HG03108 (cell line): ENCODE measurements at regions not wholly inside any gene's neighbourhood (a gene's known extent, or its start where the extent isn't known, plus 50 kb on each side); places are given as distances from the start of the nearest gene placed in this dataset.
"Not testable (repeated sequence)": the region's sequence is repeated elsewhere in the genome, so short reads cannot be mapped to it uniquely, and the experiment has no call there.

Source experiments
- ATAC-seq: cut with Tn5 transposase; IDR thresholded peaks from one replicate; pipeline ENCODE4 v1.9.1; 2021; ENCODE audit warnings: moderate library complexity; ENCODE audit not compliant: unreplicated experiment

DNA sequence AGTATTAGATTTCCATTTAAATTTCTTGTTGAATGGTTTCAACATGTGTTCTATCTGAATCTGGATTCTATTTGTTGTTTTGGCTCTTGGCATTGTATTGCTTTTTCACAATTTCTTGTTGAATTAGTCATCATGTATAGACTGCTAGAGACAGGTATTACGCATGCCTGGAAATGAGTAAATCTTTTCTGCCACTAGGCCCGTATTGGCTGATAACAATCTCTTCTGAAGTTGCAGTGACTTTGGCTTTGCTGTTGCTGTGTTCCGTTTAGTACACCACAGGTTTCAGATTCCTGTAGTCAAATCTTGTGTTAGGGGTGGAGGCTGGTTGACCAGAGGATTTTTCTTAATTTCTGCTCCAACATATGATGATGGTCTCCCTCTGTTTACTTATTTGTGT, 1339.4 kb downstream of the GRIK2 start:
- no peak for ATAC-seq

DNA sequence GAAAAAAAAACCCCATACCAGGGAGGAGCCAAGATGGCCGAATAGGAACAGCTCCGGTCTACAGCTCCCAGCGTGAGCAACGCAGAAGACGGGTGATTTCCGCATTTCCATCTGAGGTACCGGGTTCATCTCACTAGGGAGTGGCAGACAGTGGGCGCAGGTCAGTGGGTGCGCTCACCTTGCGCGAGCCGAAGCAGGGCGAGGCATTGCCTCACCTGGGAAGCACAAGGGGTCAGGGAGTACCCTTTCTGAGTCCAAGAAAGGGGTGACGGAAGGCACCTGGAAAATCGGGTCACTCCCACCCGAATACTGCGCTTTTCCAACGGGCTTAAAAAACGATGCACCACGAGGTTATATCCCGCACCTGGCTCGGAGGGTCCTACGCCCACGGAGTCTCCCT, 1328.6 kb downstream of the GRIK2 start:
- not testable (repeated sequence) for ATAC-seq

DNA sequence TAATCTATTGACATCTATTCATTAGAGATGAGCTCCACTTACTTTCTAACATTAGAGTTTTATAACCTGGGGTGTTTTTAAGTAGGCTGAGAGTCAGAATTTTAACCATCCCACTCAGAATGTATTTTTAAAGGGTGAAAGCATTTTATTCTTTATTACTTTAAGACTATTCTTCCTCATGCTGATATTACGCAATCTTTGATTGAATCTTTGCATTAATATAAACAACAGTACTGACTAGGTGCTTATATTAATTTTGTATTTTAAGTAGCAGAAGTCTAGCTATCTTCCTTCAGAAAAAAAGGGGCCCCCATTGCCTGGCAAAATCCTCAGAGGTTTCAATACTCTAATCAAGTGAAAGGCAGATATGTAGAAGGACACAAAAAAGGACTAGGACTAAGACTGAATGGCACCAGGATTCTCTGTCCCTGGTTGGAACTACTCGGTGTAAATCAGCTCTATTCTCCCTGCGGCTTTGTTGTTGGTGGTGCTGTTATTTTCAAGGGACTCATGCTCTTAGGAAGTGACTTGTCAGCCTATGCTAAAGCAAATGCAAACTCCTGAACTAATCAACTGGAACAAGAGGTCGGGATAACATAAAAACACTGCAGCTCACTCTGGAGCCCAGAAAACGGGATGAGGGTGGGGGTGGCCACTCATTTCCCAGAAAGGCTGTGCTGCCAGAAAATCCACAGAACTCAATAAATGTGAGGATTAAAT, 1324.4 kb downstream of the GRIK2 start:
- ATAC-seq = no peak

DNA sequence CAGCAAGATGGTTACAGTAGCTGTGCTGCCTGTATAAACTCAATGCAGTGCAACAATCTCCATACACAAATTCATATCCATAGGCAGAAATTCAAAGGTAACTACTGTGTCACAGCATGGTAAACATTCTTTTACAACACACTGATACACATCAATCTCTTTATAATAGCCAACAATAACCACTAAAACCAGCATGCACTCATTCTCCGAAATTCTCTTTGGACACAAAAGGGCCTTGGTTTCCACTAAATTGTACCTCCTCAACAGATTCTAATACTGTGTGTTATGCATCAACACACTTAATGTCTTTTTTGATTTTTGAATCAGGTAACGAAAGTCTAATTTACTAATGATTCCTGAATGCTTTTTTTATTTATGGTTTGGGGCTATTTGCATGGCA, 1323.7 kb downstream of the GRIK2 start:
- ATAC-seq = no peak

DNA sequence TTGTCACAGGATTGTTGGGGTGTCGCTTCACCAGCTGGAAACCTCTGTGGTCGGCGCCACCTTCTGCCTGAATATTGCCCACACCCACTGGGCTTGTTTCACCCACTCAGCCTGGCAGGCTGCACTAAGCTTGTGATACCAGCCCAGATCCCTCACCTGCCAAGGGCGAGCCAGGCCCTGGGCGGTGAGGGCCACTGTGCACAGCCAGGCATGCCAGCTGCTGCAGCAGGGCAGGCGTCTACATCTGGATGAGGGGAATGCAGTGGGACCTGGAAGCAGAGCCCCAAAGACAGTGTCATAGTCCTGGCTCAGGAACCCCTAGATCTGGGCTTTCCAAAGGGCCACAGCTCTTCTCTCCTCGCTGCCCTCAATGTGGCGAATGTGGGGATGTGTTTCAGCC, 1307.5 kb downstream of the GRIK2 start:
- no peak for ATAC-seq

DNA sequence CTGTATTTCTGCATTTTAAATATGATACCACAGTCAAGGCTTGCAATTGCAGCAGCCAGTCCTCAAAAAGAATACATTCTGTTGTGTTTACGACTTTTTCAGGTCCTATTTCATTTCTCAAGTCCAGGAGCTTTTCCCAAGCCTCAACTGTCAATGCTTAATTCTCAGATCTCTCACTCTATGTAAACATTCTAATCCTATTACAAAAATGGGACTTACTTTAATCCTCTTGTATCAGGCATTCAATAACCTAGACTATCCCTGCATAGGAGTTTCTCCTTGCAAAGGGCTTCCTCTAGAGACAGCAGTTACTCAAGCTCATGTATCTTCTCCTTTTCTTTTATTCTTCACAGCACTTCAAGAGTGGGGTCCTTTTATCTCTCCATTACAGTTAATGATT, 1293.0 kb downstream of the GRIK2 start:
- ATAC-seq = no peak

DNA sequence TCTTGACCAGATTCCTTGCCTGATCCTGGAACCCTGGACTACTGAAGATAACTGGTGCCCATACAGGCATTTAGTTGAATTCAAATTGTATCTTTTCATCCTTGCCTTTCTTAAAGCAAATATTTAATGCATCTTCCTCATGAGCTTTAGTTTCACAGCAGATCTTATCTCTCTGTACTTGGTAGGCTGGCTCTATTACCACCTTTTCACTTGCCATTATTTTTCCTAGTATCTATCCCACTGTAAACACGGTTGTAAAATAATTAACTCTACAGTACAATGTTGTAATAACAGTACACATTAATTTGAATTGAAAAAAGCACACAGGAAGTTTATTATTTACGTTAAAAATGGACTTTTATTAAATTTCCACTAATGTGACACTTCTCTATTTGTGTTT, 1286.9 kb downstream of the GRIK2 start:
- no peak for ATAC-seq

DNA sequence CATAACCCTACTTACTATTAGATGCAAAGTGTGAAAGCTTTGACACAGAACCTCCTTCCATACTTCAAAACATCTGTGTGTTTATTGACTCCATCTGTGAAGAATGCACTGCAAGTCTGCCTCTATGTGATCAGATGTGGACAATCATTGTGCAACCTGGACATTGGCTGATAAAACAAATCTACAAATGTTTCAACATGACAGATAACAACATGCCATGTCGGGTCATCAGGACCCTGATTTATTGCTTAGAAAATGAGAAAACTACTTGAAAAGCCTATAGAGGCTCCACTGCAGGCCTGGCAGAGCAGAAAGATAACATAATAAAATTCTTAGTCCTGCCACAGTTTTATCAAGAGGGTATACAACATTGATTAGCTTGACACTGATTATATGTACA, 1286.4 kb downstream of the GRIK2 start:
- no peak for ATAC-seq

DNA sequence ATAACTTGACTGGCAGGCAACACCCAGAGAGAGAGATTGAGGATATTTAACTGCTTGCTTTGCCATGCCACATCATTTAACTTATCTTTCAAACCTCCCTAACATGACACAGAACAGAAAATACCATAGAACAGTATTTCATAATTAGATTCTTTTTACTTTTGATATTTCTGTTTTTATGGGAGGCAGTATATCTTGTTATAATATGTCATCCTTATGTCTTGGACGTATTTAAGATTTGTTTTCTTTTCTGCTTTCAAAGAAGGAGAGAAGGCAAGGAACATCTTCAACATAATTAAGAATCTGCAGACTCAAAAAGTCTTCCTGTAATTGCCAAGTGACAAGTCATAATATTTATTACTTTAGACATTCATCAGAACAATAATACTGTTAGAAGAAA, 1283.7 kb downstream of the GRIK2 start:
- no peak for ATAC-seq

DNA sequence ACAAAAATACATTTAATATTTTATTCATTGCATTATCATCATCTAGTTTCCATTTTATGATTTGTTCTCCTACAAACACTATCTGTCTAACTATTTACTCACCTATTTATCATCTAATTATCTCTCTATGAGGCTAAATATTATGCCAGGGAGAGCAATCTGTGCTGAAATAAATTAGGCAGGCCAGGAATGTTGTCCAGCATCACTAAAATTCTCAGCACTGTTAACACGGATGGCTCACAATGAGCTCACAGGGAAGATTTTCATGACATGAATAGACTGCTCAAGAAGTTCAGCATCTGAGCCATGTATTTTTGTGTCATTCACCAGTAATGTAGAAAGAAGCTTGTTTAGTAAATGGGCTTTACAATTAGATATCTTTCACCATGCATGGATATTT, 1277.2 kb downstream of the GRIK2 start:
- no peak for ATAC-seq

DNA sequence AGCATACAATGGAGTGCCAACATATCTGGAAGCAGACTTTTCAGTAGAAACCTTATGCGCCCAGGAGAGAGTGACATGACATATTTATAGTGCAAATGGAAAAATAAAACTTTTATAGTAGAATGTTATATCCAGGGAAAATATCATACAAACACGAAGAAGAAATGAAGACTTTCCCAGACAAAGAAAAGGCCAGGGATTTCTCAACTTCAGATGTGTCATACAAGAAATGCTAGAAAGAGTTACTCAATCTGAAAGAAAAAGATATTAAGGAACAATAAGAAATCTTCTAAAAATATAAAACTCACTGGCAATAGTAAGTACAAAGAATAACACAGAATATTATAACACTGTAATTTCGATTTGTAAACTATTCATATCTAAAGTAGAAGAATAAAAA, 1269.3 kb downstream of the GRIK2 start:
- no peak for ATAC-seq

DNA sequence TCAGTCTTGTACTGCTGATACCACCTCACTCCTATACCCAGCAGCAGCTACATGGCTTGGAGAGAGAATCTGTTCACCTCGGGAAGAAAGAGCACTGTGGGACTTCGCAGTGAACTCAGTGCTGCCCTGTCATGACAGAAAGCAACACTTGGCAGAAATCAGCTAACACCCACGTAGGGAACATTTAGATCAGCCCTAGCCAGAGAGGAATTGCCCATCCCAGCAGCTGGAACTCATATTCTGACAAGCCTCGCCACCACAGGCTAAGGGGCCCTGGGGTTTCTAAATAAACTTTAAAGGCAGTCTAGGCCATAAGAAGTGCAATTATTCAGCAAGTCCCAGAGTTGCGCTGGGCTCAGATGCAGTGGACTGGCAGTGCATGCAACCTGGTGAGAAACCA, 1266.8 kb downstream of the GRIK2 start:
- ATAC-seq = no peak

DNA sequence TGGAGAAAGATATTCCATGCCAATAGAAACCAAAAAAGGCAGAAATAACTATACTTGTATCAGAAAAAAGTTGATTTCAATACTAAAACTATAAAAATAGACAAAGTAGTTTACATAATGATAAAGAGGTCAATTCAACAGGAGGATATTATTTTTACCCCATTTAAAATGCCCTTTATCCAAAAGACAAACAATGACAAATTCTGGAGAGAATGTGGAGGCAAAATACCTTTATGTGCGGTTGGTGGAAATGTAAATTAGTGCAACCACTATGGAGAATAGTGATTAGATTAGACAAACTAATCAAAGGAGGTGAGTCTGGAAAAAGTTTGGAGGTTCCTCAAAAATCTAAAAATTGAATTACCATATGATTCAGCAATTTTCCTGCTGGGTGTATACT, 1262.3 kb downstream of the GRIK2 start:
- ATAC-seq = no peak

DNA sequence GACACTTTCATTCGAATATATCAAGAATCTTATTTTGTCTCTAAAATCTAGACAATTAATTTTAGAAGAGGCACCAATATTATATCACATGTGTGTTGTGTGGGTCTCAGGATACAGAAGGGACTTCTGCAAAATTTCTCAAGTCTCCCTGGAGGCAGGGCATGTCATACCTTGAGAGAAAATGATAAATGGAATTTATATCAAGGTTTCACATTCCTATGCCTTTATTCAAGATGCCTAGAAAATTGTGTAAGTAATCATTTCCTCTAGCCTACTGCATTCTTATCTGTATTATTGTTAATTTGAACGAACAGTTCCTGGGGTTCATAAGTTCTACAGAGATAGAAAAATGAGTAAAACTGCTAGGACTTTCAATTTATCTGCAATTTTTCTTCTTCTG, 1247.9 kb downstream of the GRIK2 start:
- no peak for ATAC-seq

DNA sequence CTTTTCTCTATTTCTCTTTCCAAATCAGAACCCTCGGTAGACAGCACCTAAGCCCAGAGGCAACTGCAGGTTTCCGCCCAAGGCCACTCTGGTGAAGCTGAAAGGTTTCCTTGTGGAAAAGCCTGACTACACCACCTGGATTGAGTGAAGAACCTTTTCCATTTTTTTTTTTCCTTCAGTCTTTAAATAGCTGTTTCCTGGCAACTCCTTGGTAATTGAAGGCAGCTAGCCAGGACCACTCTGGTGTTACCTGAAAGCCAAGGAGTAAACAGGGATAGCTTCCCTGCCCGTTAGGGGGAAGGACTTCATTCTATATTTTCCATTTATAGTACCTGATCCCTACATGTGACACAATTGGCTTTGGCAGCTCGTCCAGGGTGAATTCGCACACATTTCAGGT, 1238.4 kb downstream of the GRIK2 start:
- no peak for ATAC-seq

DNA sequence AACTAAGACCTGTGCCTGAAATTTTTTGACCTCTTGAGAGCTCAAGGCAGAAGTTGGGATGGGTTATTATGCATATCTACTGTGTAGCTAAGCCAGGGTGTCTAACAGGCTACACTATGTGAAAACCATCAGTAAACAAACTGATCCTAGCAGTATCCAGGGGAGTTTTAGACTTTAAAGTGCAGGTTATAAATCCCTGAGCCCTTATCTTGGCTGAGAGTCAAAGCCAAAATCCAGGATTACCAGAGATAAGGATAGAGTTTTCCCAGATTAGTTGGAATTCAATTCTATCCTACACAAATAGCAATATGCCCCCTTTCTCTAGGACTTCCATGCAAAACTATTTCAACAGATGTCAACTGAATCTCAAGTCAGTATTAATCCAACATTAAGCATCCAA, 1229.7 kb downstream of the GRIK2 start:
- no peak for ATAC-seq

DNA sequence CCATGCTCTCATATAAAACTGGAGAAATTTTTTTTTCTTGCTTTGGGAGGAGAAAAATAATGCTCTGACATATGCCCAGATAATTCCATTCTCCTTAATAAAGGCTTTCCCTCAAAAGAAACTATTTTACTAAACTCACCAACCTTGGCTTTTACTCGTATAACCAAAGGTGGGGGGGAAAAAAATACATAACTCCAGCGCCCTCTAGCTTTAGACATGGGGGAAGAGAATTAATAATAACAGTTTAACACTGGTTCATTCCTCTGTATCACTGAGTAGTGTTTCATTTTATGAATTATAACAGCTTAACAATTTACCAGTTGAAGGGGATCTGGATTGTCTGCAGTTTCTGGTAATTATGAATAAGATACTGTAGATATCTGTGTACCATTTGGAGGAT, 1226.1 kb downstream of the GRIK2 start:
- ATAC-seq = no peak

DNA sequence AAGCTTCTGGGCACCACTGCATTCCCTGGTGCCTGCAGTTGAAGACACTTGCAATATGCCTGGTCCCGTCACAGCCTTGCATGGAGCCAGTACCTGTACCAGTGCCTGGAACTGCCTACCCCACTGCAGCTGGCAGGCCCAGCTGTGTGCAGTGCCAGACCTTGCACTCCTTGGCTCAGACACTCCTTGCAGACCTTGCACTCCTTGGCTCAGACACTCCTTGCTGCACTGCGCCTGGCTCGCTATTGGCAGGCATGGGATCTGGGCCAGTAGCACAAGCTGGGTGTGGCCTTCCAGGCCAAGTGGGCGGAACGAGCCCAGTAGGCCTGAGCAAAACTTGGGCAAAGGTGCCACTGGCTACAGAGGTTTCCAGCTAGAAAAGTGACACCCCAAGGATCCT, 1189.1 kb downstream of the GRIK2 start:
- ATAC-seq = no peak

DNA sequence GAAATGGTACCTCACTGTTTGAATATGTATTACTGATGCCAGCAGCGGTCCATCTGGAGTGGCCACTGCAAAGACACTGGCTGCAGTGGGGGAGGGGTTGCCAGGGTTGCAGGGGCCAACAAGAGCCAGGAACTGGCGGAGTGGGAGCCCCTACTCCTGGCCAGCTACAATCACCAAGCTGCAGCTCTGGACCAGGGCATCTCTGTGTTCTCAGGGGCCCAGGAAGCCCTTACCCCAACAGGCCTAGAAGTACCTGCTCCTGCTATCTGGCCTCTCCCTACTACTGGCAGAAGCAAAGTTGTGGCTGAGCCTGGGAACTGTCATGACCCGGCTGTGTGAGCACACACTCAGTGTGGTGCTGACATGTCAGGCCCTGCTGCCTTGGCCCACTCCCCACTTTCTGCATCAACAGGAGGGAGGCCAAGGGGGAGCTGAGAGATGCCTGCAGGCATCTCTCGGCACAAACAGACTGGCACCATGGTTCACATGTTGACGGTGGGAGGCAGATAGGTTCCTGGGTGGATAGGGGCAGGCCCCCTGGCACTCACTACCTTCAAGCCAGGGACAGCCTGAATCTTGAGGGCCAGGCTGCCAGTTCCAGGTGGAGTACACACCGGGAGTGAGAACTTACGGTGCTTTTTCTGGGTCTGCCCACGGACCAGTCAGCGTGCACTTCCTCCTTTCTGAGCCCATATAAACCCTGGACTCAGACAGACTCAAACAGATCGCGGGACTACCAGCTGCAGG, 1188.0 kb downstream of the GRIK2 start:
- ATAC-seq = no peak

DNA sequence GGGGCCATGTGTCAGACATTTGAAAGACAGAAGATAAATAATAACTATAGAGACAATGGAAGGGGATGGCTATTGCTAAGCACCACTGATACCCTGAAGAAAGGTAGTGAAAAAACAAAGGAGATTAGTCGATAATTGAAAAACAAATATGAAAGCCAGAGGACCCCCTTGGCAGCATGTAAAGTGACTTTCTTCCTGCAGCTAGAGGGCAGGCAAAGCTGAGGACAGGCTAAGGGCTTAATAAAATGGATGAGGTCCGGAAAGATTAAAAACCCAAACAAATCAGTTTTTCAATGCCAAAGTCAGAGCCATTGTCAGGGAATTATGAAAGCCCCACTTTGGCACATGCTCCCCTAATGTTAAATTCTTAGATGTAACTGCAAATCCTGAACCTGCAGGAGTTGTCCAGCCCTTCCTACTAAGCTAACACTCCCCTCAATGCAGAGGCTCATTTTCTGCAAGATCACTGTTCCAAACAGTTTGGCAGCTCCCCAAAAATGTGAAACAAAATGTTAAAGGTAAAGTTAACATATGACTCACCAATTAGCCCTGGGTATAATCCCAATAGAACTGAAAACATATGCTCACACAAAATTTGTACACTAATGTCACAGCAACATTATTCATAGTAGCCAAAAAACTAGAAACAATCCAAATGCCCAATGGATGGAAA, 1177.9 kb downstream of the GRIK2 start:
- ATAC-seq = no peak

DNA sequence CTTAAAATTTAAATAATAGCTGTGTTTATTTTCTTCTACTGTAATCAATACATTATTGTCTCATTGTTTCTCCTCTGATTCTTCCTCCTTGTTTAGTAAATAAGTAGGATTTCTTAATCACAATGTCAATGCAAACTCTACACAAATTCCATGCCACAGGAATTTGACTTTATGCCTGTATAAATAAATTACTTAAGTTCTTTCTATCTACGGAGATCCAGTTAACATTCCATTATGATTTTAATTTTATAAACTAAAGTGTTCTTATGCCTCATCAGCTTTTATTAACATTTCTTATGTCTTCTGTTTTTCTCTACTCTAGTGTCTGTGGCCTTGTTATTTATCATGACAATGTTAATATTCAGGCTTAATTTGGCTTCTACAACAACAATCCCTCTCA, 1169.2 kb downstream of the GRIK2 start:
- no peak for ATAC-seq

DNA sequence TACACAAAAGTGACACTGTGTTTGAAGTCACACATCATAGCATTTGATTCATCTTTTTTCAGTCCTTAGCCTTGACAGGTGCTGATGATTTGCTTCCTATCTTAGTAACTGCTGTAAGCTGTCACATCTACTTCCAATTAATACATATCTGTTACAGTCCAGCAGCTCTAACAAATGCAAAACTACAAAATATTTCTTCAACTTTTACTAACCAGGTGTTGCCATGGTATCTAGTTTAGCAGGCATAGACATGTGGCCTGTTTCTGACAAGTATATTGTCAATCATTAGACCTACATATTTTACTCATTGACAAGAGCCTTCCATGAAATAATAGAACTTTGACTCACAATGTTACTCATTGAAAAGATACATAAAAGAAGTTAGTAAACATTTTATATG, 1159.7 kb downstream of the GRIK2 start:
- no peak for ATAC-seq
